Activated CD4-positive, alpha-beta memory T cell treated with anti-CD3 and anti-CD28 coated beads, Interleukin-2, amount 10 ng/mL, durations not matched to agents 7 days and 5 days (primary cell): ENCODE measurements at regions not wholly inside any gene's neighbourhood (a gene's known extent, or its start where the extent isn't known, plus 50 kb on each side); places are given as distances from the start of the nearest gene placed in this dataset.
"Not testable (repeated sequence)": the region's sequence is repeated elsewhere in the genome, so short reads cannot be mapped to it uniquely, and the experiment has no call there.

Experiments used
- CTCF ChIA-PET: fragments of 350-600 bp; sonication (Branson Sonifier 250); formaldehyde crosslinking; loops from one replicate; lab custom pipeline; 2021; ENCODE audit warnings: antibody characterized with exemption, inconsistent platforms; lab: Charles Lee
- POLR2A ChIA-PET: fragments of 350-600 bp; sonication (Branson Sonifier 250); formaldehyde crosslinking; loops from one replicate; lab custom pipeline; 2021; ENCODE audit warnings: antibody characterized with exemption; lab: Charles Lee
- DNase-seq: peaks from one replicate; pipeline ENCODE4 v3.0.0-alpha.2; 2020
- H3K27ac Mint-ChIP-seq: one replicate; pipeline ENCODE4 v1.8.0; 2021; ENCODE audit warnings: mild to moderate bottlenecking, mixed read lengths
- H3K27me3 Mint-ChIP-seq: one replicate; pipeline ENCODE4 v1.8.0; 2021; ENCODE audit warnings: mixed read lengths
- H3K36me3 Mint-ChIP-seq: one replicate; pipeline ENCODE4 v1.8.0; 2021; ENCODE audit warnings: low read depth, mixed read lengths
- H3K4me1 Mint-ChIP-seq: one replicate; pipeline ENCODE4 v1.8.0; 2021; ENCODE audit warnings: mixed read lengths
- H3K4me3 Mint-ChIP-seq: one replicate; pipeline ENCODE4 v1.8.0; 2021; ENCODE audit warnings: mild to moderate bottlenecking, mixed read lengths
- H3K9me3 Mint-ChIP-seq: one replicate; pipeline ENCODE4 v1.8.0; 2021; ENCODE audit warnings: mixed read lengths

DNA sequence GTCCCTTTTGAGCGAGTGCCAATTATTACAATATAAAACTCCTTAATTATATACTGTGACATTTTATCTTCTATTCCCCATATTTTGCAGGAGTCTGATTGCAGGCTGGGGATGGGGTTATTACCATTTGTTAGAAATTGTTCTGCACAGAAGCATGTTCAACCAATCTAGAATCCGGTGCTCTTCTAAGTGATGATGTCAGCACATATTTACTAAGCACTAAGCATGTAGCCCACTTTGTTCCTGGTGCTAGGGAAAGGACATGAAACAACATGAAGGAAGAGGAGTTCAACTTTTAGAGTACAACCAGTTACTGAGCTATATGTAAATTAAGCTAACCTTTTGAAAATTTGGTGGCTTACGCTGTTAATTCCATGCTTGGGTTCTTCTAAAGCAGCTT lies 52.8 kb upstream of the IL1RAPL2 start:
- DNase-seq = no peak
- no peaks in the 10 kb centered on the region for H3K4me1 Mint-ChIP-seq
- H3K36me3 Mint-ChIP-seq = no peaks in the 10 kb centered on the region
- H3K27me3 Mint-ChIP-seq = no peaks in the 10 kb centered on the region
- no peak overlapping the region for H3K27ac Mint-ChIP-seq
- ChIA-PET CTCF (no interaction called here), POLR2A (no interaction called here)
- no peak overlapping the region for H3K4me3 Mint-ChIP-seq
- H3K9me3 Mint-ChIP-seq = no peaks in the 10 kb centered on the region

GRCh38 chrX:104510801-104511200 lies 55.2 kb upstream of the IL1RAPL2 start:
- Mint-ChIP-seq H3K27me3 (no peaks in the 10 kb centered on the region), H3K4me1 (no peaks in the 10 kb centered on the region), H3K9me3 (no peaks in the 10 kb centered on the region), H3K36me3 (no peaks in the 10 kb centered on the region), H3K27ac (no peak overlapping the region), H3K4me3 (no peak overlapping the region)
- no peak for DNase-seq
- CTCF ChIA-PET = no interaction called here
- POLR2A ChIA-PET = no interaction called here

- Mint-ChIP-seq H3K27ac (no peak overlapping the region), H3K27me3 (no peaks in the 10 kb centered on the region), H3K36me3 (no peaks in the 10 kb centered on the region), H3K4me1 (no peaks in the 10 kb centered on the region), H3K9me3 (no peaks in the 10 kb centered on the region), H3K4me3 (no peak overlapping the region)
- ChIA-PET CTCF (no interaction called here), POLR2A (no interaction called here)
- no peak for DNase-seq
Observed at GRCh38 chrX:104502460-104502859, 63.5 kb upstream of the IL1RAPL2 start.

DNA sequence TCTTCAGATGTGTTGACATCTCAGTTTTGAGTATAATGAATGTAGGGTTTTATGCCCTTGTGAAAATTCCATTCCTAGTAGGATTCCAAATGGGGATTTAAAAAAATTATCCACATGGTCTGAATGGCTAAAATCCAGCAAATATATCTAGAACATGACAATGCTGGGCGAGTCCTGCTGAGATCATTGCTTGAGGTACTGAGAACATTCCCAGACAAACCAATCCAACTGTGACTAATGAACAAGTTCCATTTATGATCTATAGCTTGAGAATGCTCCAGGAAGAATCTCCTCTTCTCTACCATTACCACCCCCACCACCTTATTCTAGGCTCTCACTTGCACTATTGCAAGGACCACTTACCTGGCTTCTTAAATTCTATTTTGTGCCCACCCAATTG lies 77.2 kb upstream of the IL1RAPL2 start:
- POLR2A ChIA-PET = no interaction called here
- DNase-seq = no peak
- Mint-ChIP-seq H3K4me1 (no peaks in the 10 kb centered on the region), H3K4me3 (no peak overlapping the region), H3K9me3 (no peaks in the 10 kb centered on the region), H3K27ac (no peak overlapping the region), H3K36me3 (no peaks in the 10 kb centered on the region), H3K27me3 (no peaks in the 10 kb centered on the region)
- CTCF ChIA-PET = no interaction called here

GRCh38 chrX:104486691-104487090 lies 79.3 kb upstream of the IL1RAPL2 start:
- H3K36me3 Mint-ChIP-seq = no peaks in the 10 kb centered on the region
- CTCF ChIA-PET = no interaction called here
- H3K9me3 Mint-ChIP-seq = no peaks in the 10 kb centered on the region
- no peak for DNase-seq
- H3K27me3 Mint-ChIP-seq = no peaks in the 10 kb centered on the region
- no peaks in the 10 kb centered on the region for H3K4me1 Mint-ChIP-seq
- POLR2A ChIA-PET = no interaction called here
- no peak overlapping the region for H3K27ac Mint-ChIP-seq
- no peak overlapping the region for H3K4me3 Mint-ChIP-seq

DNA sequence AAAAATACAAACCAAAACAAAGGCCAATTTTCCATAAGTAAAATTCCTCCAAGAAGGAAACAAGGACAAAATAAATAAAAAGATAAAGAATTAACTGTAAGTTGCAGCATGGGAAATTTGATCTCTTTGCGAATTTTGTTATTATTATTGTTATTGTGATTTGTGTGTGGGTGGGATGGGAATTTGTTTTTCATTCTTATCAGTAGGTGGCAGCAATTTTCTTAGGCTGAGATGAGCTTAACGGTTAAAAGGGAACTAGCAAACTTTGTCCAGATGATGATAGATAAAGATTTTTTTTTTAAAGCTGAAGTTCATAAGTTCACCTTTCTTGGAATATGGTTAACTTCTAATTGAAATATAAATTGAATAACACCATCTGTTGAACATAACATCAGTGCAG lies 83.2 kb upstream of the IL1RAPL2 start:
- H3K4me3 Mint-ChIP-seq = no peak overlapping the region
- DNase-seq = no peak
- no peak overlapping the region for H3K27ac Mint-ChIP-seq
- ChIA-PET POLR2A (no interaction called here), CTCF (no interaction called here)
- H3K4me1 Mint-ChIP-seq = no peaks in the 10 kb centered on the region
- no peaks in the 10 kb centered on the region for H3K36me3 Mint-ChIP-seq
- H3K27me3 Mint-ChIP-seq = no peaks in the 10 kb centered on the region
- no peaks in the 10 kb centered on the region for H3K9me3 Mint-ChIP-seq

DNA sequence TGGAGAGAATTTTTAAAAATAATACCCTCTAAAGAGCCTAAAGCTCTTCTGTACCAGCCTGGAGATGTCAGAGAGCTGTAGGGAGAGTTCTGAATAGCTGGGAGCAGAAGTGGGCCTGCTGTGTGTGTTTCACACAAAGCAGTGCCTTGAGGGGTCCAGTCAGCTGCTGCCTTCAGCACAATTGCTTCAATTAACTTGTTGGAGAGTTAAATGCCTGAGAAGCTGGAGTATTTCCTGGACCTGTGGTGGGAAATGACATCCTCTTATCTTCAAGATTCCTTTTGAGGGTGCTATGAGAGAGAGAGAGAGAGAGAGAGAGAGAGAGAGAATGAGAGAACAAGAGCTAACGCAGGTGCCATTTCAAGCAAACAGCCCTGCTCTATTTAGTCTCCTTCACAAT lies 96.2 kb upstream of the IL1RAPL2 start:
- Mint-ChIP-seq H3K27me3 (no peaks in the 10 kb centered on the region), H3K4me3 (no peak overlapping the region), H3K9me3 (no peaks in the 10 kb centered on the region), H3K36me3 (no peaks in the 10 kb centered on the region), H3K27ac (no peak overlapping the region), H3K4me1 (no peaks in the 10 kb centered on the region)
- no peak for DNase-seq
- CTCF ChIA-PET = no interaction called here
- POLR2A ChIA-PET = no interaction called here

DNA sequence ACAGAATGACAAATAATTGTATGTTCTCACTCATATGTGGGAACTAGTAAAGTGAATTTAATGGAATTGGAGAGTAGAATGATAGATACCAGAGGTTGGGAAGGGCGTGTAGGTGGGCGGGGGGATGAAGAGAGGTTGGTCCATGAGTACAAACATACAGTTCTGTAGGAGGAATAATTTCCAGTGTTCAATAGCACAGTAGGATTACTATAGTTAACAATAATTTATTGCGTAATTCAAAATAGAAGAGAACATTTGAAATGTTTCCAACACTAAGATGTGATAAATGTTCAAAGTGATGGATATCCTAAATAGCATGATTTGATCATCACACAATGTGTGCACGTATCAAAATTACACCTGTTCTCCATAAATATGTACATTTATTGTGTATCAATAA lies 106.2 kb upstream of the IL1RAPL2 start:
- POLR2A ChIA-PET = no interaction called here
- H3K27me3 Mint-ChIP-seq = no peaks in the 10 kb centered on the region
- no peak overlapping the region for H3K27ac Mint-ChIP-seq
- DNase-seq = no peak
- no peak overlapping the region for H3K4me3 Mint-ChIP-seq
- H3K36me3 Mint-ChIP-seq = no peaks in the 10 kb centered on the region
- no peaks in the 10 kb centered on the region for H3K4me1 Mint-ChIP-seq
- peaks cover 5% of the 10 kb centered on the region for H3K9me3 Mint-ChIP-seq
- CTCF ChIA-PET = no interaction called here

GRCh38 chrX:104457130-104457529 lies 108.9 kb upstream of the IL1RAPL2 start:
- H3K27me3 Mint-ChIP-seq, POLR2A ChIA-PET, H3K9me3 Mint-ChIP-seq, CTCF ChIA-PET, DNase-seq, H3K4me3 Mint-ChIP-seq, H3K27ac Mint-ChIP-seq, H3K4me1 Mint-ChIP-seq, H3K36me3 Mint-ChIP-seq: not testable (repeated sequence)

GRCh38 chrX:104450316-104450715 lies 115.7 kb upstream of the IL1RAPL2 start:
- CTCF ChIA-PET = no interaction called here
- Mint-ChIP-seq H3K36me3 (no peaks in the 10 kb centered on the region), H3K27ac (no peak overlapping the region), H3K27me3 (no peaks in the 10 kb centered on the region), H3K4me1 (no peaks in the 10 kb centered on the region), H3K9me3 (no peaks in the 10 kb centered on the region), H3K4me3 (no peak overlapping the region)
- DNase-seq = no peak
- POLR2A ChIA-PET = no interaction called here

DNA sequence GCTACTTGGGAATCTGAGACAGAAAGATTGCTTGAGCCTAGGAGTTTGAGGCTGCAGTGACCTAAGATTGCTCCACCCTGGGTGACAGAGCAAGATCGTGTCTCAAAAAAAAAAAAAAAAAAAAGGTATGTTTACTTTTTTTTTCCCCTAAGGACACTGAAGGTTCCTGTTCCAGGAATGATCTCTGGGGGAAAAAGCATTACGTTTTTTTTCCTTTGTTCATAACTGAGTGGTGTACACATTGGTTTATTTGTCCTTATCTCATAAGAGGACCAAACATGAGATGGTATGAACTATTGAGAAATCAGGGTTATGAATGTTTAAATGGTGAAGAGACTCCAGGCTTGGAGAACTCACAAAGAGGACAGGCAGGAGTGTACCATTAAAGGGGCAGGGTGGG lies 120.4 kb upstream of the IL1RAPL2 start:
- POLR2A ChIA-PET = no interaction called here
- no peaks in the 10 kb centered on the region for H3K36me3 Mint-ChIP-seq

DNA sequence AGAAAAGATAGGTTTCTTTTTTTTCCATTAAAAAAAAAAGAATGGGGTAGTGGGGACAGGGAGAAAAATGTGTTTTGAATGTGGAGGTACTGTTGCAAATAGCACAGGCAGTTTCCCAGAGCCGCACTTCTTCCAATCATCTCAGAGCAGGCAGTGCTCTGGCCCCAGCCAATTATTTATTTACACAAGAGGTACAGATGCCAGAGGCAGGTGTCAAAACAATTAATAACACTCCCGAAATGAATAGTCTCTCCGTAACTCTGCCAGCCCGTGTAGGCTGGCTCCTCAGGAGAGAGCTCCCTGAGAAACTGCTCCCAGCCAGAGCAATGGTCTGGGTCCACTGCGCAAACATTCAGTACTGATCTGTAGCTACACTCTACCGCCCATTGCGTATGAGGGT lies 130.8 kb upstream of the IL1RAPL2 start:
- Mint-ChIP-seq H3K9me3 (no peaks in the 10 kb centered on the region), H3K4me3 (no peak overlapping the region), H3K27ac (no peak overlapping the region), H3K27me3 (no peaks in the 10 kb centered on the region), H3K36me3 (no peaks in the 10 kb centered on the region), H3K4me1 (no peaks in the 10 kb centered on the region)
- DNase-seq = no peak
- ChIA-PET POLR2A (no interaction called here), CTCF (no interaction called here)

More for the DNA sequence above, 120.4 kb upstream of the IL1RAPL2 start:
- Mint-ChIP-seq H3K27me3 (no peaks in the 10 kb centered on the region), H3K4me1 (no peaks in the 10 kb centered on the region), H3K27ac (no peak overlapping the region), H3K9me3 (no peaks in the 10 kb centered on the region), H3K4me3 (no peak overlapping the region)
- no peak for DNase-seq
- CTCF ChIA-PET = no interaction called here

GRCh38 chrX:104432321-104432720 lies 133.7 kb upstream of the IL1RAPL2 start:
- H3K9me3 Mint-ChIP-seq = no peaks in the 10 kb centered on the region
- no peak overlapping the region for H3K27ac Mint-ChIP-seq
- no peaks in the 10 kb centered on the region for H3K36me3 Mint-ChIP-seq
- H3K4me1 Mint-ChIP-seq = no peaks in the 10 kb centered on the region
- ChIA-PET CTCF (no interaction called here), POLR2A (no interaction called here)
- no peaks in the 10 kb centered on the region for H3K27me3 Mint-ChIP-seq
- no peak for DNase-seq
- no peak overlapping the region for H3K4me3 Mint-ChIP-seq

DNA sequence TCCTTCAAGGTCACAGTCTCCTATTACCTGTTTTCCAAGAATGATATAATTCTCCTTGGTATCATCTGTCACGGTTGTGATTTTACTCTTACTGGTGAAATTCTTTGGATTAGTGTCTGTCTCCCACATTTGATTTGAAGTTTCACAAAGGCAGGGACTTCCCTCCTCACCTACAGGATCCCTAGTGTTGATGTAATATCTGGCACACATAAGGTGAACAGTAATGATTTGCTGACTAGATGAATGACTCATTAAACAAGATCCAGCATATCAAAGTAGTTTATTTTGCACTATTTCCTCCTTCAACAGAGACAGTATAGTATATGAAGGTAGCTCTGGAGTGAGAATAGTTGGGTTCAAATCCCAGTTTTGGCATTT lies 135.3 kb upstream of the IL1RAPL2 start:
- DNase-seq = no peak
- no peaks in the 10 kb centered on the region for H3K9me3 Mint-ChIP-seq
- H3K36me3 Mint-ChIP-seq = no peaks in the 10 kb centered on the region
- POLR2A ChIA-PET = no interaction called here
- H3K27ac Mint-ChIP-seq = no peak overlapping the region
- H3K4me1 Mint-ChIP-seq = no peaks in the 10 kb centered on the region
- no peaks in the 10 kb centered on the region for H3K27me3 Mint-ChIP-seq
- no peak overlapping the region for H3K4me3 Mint-ChIP-seq
- CTCF ChIA-PET = no interaction called here
